ENCODE measurements at regions not wholly inside any gene's neighbourhood (a gene's known extent, or its start where the extent isn't known, plus 50 kb on each side); places are given as distances from the start of the nearest gene placed in this dataset.
"Not testable (repeated sequence)": the region's sequence is repeated elsewhere in the genome, so short reads cannot be mapped to it uniquely, and the experiment has no call there.

- DNase-seq (ENCODE audit: low spot score): not testable (repeated sequence)
These were observed 72.1 kb downstream of the OGFRL1 start for GRCh38 chr6:71360556-71361335.

- DNase-seq (ENCODE audit: low spot score): no peak
These were observed 76.4 kb downstream of the OGFRL1 start for GRCh38 chr6:71364889-71365542.

- DNase-seq (ENCODE audit: low spot score): no peak
These were observed 79.1 kb downstream of the OGFRL1 start for GRCh38 chr6:71367756-71368155.

- no peak for DNase-seq (ENCODE audit: low spot score)
These were observed 79.7 kb downstream of the OGFRL1 start for GRCh38 chr6:71368284-71368683.

- no peak for DNase-seq (ENCODE audit: low spot score)
These were observed 82.9 kb downstream of the OGFRL1 start for GRCh38 chr6:71371559-71371958.

- no peak for DNase-seq (ENCODE audit: low spot score)
These were observed 85.3 kb downstream of the OGFRL1 start for GRCh38 chr6:71373943-71374342.

GRCh38 chr6:71375676-71376075 is 87.1 kb downstream of the OGFRL1 start:
- DNase-seq (ENCODE audit: low spot score): no peak

- no peak for DNase-seq (ENCODE audit: low spot score)
These were observed 88.2 kb downstream of the OGFRL1 start for GRCh38 chr6:71376830-71377229.

GRCh38 chr6:71383476-71383875 is 94.9 kb downstream of the OGFRL1 start:
- no peak for DNase-seq (ENCODE audit: low spot score)

- DNase-seq (ENCODE audit: low spot score): no peak
These were observed 95.4 kb downstream of the OGFRL1 start for GRCh38 chr6:71383901-71384489.

- DNase-seq (ENCODE audit: low spot score): no peak
These were observed 96.7 kb downstream of the OGFRL1 start for GRCh38 chr6:71385111-71385822.

- DNase-seq (ENCODE audit: low spot score): no peak
These were observed 97.6 kb downstream of the OGFRL1 start for GRCh38 chr6:71386215-71386614.

- DNase-seq (ENCODE audit: low spot score): no peak
These were observed 98.6 kb downstream of the OGFRL1 start for GRCh38 chr6:71387179-71387578.

GRCh38 chr6:71388068-71388744 is 99.6 kb downstream of the OGFRL1 start:
- DNase-seq (ENCODE audit: low spot score): no peak

- no peak for DNase-seq (ENCODE audit: low spot score)
These were observed 100.4 kb downstream of the OGFRL1 start for GRCh38 chr6:71388856-71389527.

GRCh38 chr6:71391126-71391525 is 102.5 kb downstream of the OGFRL1 start:
- DNase-seq (ENCODE audit: low spot score): no peak

- no peak for DNase-seq (ENCODE audit: low spot score)
These were observed 103.7 kb downstream of the OGFRL1 start for GRCh38 chr6:71392276-71392675.

- DNase-seq (ENCODE audit: low spot score): no peak
These were observed 104.9 kb downstream of the OGFRL1 start for GRCh38 chr6:71393471-71393870.

GRCh38 chr6:71393981-71394432 is 105.4 kb downstream of the OGFRL1 start:
- DNase-seq (ENCODE audit: low spot score): no peak

- DNase-seq (ENCODE audit: low spot score): no peak
These were observed 106.3 kb downstream of the OGFRL1 start for GRCh38 chr6:71394926-71395325.

GRCh38 chr6:71395731-71396409 is 107.3 kb downstream of the OGFRL1 start:
- DNase-seq (ENCODE audit: low spot score): no peak

All from globus pallidus (tissue), 1 donor.